GM13976 (cell line): ENCODE measurements at regions not wholly inside any gene's neighbourhood (a gene's known extent, or its start where the extent isn't known, plus 50 kb on each side); places are given as distances from the start of the nearest gene placed in this dataset.

ENCODE experiments used
- DNase-seq: peaks from one replicate; pipeline ENCODE4 v3.0.0; 2012; ENCODE audit warnings: low spot score
- CTCF ChIP-seq: IDR thresholded peaks from 2 replicates; pipeline ENCODE4 v1.5.1; 2012; ENCODE audit warnings: borderline replicate concordance, mild to moderate bottlenecking; ENCODE audit not compliant: insufficient read depth; ENCODE audit errors: extremely low read depth, missing control alignments, control extremely low read depth
- in situ Hi-C: fragments of 300-500 bp; cut with MboI; formaldehyde crosslinking; loops from one replicate; pipeline ENCODE4 v1.12.0; 2022; ENCODE audit warnings: low sequenced_read_pairs, mixed read lengths, inconsistent platforms; ENCODE audit not compliant: unreplicated experiment

GRCh38 chr1:232267837-232268598 lies 361.9 kb downstream of the SIPA1L2 start:
- DNase-seq = no peak
- in situ Hi-C loops = no loop called here
- TF ChIP-seq CTCF = no peak

GRCh38 chr1:232267092-232267836 lies 362.7 kb downstream of the SIPA1L2 start:
- TF ChIP-seq CTCF = no peak
- in situ Hi-C loops = no loop called here
- no peak for DNase-seq

GRCh38 chr1:232263452-232263851 lies 366.5 kb downstream of the SIPA1L2 start:
- in situ Hi-C loops = no loop called here
- TF ChIP-seq CTCF = no peak
- no peak for DNase-seq

- TF ChIP-seq CTCF = no peak
- no peak for DNase-seq
- in situ Hi-C loops = no loop called here
Observed at GRCh38 chr1:232262991-232263390, 366.9 kb downstream of the SIPA1L2 start.

GRCh38 chr1:232260861-232261260 lies 369.1 kb downstream of the SIPA1L2 start:
- no peak for TF ChIP-seq CTCF
- no peak for DNase-seq
- in situ Hi-C loops = no loop called here

- no peak for TF ChIP-seq CTCF
- no peak for DNase-seq
- in situ Hi-C loops = no loop called here
Observed at GRCh38 chr1:232260045-232260444, 369.9 kb downstream of the SIPA1L2 start.
